ENCODE measurements at regions not wholly inside any gene's neighbourhood (a gene's known extent, or its start where the extent isn't known, plus 50 kb on each side); places are given as distances from the start of the nearest gene placed in this dataset.
"Not testable (repeated sequence)": the region's sequence is repeated elsewhere in the genome, so short reads cannot be mapped to it uniquely, and the experiment has no call there.

GRCh38 chr1:189633658-189634057, 844.0 kb downstream of the BRINP3 start (continued):
- TF ChIP-seq TSHZ2 (CRISPR knock-in tag; IDR thresholded peaks at IDR 0.05), result no peak
- no peak for TF ChIP-seq ARNTL (CRISPR knock-in tag; IDR thresholded peaks at IDR 0.05; ENCODE audit: borderline replicate concordance, low read depth)
- TF ChIP-seq ISL1 (CRISPR knock-in tag; IDR thresholded peaks at IDR 0.05), result no peak
- no peak for TF ChIP-seq ZFP30 (CRISPR knock-in tag; IDR thresholded peaks at IDR 0.05)
- TF ChIP-seq, protein P1, sequence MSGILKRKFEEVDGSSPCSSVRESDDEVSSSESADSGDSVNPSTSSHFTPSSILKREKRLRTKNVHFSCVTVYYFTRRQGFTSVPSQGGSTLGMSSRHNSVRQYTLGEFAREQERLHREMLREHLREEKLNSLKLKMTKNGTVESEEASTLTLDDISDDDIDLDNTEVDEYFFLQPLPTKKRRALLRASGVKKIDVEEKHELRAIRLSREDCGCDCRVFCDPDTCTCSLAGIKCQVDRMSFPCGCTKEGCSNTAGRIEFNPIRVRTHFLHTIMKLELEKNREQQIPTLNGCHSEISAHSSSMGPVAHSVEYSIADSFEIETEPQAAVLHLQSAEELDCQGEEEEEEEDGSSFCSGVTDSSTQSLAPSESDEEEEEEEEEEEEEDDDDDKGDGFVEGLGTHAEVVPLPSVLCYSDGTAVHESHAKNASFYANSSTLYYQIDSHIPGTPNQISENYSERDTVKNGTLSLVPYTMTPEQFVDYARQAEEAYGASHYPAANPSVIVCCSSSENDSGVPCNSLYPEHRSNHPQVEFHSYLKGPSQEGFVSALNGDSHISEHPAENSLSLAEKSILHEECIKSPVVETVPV (CRISPR knock-in tag; IDR thresholded peaks at IDR 0.05), result no peak
- no peak for TF ChIP-seq OSR1 (CRISPR knock-in tag; IDR thresholded peaks at IDR 0.05)
- no peak for TF ChIP-seq CSDC2 (CRISPR knock-in tag; IDR thresholded peaks at IDR 0.05)

DNA sequence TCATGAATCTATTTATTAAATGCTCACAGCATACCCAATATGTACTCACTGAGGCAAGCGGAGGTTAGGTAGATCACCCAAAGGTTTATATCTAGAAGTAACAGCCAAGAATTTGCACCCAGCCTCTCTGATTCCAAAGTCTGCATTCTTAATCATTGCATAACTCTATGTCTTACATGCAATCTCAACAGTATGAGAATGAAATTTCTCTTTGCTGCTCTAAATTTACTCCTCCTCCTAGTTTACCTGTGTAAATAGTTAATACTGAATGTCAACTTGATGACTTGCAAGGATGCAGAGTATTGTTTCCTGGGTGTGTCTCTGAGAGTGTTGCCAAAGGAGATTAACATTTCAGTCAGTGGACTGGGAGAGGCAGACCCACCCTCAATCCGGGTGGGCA, 840.6 kb downstream of the BRINP3 start:
- ATAC-seq, result no peak
- TF ChIP-seq PPARA (CRISPR knock-in tag; IDR thresholded peaks at IDR 0.05; ENCODE audit: borderline replicate concordance) (no peak), RARB (CRISPR knock-in tag; IDR thresholded peaks at IDR 0.05) (no peak), ZNF565 (CRISPR knock-in tag; conservative IDR thresholded peaks at IDR 0.05; ENCODE audit: low read depth) (no peak), TOX (CRISPR knock-in tag; IDR thresholded peaks at IDR 0.05; ENCODE audit: borderline replicate concordance) (no peak), TSHZ2 (CRISPR knock-in tag; IDR thresholded peaks at IDR 0.05) (no peak), BACH2 (CRISPR knock-in tag; IDR thresholded peaks at IDR 0.05; ENCODE audit: borderline replicate concordance) (no peak), ISL1 (CRISPR knock-in tag; IDR thresholded peaks at IDR 0.05) (no peak), ZFP30 (CRISPR knock-in tag; IDR thresholded peaks at IDR 0.05) (no peak), CSDC2 (CRISPR knock-in tag; IDR thresholded peaks at IDR 0.05) (no peak), ZFP3 (CRISPR knock-in tag; IDR thresholded peaks at IDR 0.05) (no peak), ESRRG (CRISPR knock-in tag; IDR thresholded peaks at IDR 0.05) (no peak)
- TF ChIP-seq, protein P1 (CRISPR knock-in tag; IDR thresholded peaks at IDR 0.05), result no peak
- TF ChIP-seq, protein P2, sequence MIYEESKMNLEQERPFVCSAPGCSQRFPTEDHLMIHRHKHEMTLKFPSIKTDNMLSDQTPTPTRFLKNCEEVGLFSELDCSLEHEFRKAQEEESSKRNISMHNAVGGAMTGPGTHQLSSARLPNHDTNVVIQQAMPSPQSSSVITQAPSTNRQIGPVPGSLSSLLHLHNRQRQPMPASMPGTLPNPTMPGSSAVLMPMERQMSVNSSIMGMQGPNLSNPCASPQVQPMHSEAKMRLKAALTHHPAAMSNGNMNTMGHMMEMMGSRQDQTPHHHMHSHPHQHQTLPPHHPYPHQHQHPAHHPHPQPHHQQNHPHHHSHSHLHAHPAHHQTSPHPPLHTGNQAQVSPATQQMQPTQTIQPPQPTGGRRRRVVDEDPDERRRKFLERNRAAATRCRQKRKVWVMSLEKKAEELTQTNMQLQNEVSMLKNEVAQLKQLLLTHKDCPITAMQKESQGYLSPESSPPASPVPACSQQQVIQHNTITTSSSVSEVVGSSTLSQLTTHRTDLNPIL (CRISPR knock-in tag; IDR thresholded peaks at IDR 0.05; ENCODE audit: low read depth), result no peak

DNA sequence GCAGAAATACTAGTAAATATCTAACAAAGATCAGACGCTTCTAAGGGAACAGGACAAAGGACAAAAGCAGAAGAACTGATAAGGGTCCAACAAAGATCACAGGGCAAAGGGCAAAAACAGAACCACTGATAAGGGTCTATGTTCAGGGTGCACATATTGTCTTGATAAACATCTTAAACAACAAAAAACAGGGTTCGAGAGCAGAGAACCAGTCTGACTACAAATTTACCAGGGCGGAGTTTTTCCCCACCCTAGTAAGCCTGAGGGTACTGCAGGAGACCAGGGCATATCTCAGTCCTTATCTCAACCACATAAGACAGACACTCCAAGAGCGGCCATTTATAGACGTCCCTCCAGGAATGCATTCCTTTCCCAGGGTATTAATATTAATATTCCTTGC, 833.5 kb downstream of the BRINP3 start:
- not testable (repeated sequence) for ATAC-seq

- no peak for ATAC-seq
- TF ChIP-seq PPARA (CRISPR knock-in tag; IDR thresholded peaks at IDR 0.05; ENCODE audit: borderline replicate concordance) (no peak), ESRRG (CRISPR knock-in tag; IDR thresholded peaks at IDR 0.05) (no peak), ZC3H10 (CRISPR knock-in tag; IDR thresholded peaks at IDR 0.05) (no peak), ZNF565 (CRISPR knock-in tag; conservative IDR thresholded peaks at IDR 0.05; ENCODE audit: low read depth) (no peak), OSR1 (CRISPR knock-in tag; IDR thresholded peaks at IDR 0.05) (no peak), CSDC2 (CRISPR knock-in tag; IDR thresholded peaks at IDR 0.05) (no peak), PATZ1 (CRISPR knock-in tag; IDR thresholded peaks at IDR 0.05; ENCODE audit: borderline replicate concordance) (no peak), RARB (CRISPR knock-in tag; IDR thresholded peaks at IDR 0.05) (no peak), ISL1 (CRISPR knock-in tag; IDR thresholded peaks at IDR 0.05) (no peak), ZFP30 (CRISPR knock-in tag; IDR thresholded peaks at IDR 0.05) (no peak), ZNF70 (CRISPR knock-in tag; IDR thresholded peaks at IDR 0.05) (no peak), ZNF8 (CRISPR knock-in tag; IDR thresholded peaks at IDR 0.05) (no peak), TOX (CRISPR knock-in tag; IDR thresholded peaks at IDR 0.05; ENCODE audit: borderline replicate concordance) (no peak), GLIS3 (CRISPR knock-in tag; IDR thresholded peaks at IDR 0.05) (no peak)
- TF ChIP-seq, protein P2 (CRISPR knock-in tag; IDR thresholded peaks at IDR 0.05; ENCODE audit: low read depth), result no peak
- TF ChIP-seq, protein P1 (CRISPR knock-in tag; IDR thresholded peaks at IDR 0.05), result no peak
These were observed 832.7 kb downstream of the BRINP3 start for GRCh38 chr1:189644970-189645369.

Measured in SK-N-SH treated with all-trans-retinoic acid at 6 μM for 48 hours (cell line).